ENCODE measurements at regions not wholly inside any gene's neighbourhood (a gene's known extent, or its start where the extent isn't known, plus 50 kb on each side); places are given as distances from the start of the nearest gene placed in this dataset.

GRCh38 chr1:108042610-108043009 is 77.6 kb upstream of the VAV3 start:
- TF ChIP-seq POLR2A (IDR thresholded peaks at IDR 0.05) (no peak), CTCF (IDR thresholded peaks at IDR 0.05 in 4 of 5, conservative IDR thresholded peaks at IDR 0.05 in 1 of 5) (no peak)
